ENCODE measurements at regions not wholly inside any gene's neighbourhood (a gene's known extent, or its start where the extent isn't known, plus 50 kb on each side); places are given as distances from the start of the nearest gene placed in this dataset.

DNA sequence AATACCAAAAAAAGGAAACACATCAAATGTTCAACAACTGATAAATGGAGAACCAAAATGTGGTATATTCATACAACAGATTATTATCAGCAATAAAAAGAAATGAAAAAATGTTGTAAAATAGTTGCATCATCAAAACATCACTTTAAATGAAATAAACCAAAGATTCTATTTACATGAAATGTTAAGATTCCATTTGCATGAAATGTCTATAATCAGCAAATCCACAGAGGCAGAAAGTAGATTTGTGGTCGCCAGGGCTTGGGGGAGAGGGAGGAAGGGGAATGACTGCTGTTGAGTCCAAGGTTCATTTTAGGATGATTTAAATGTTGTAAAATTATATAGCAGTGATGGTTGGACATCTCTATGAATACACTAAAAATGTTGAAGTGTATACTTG lies 181.9 kb downstream of the RTP5 start:
- H3K4me3 Mint-ChIP-seq = no peak overlapping the region
- ATAC-seq (replicated peaks in 1 of 4) (no peak), DNase-seq (no peak)
- 63% methylated on average over 1 of the region's 1 CpG for WGBS (ENCODE audit: insufficient coverage)
- ChIA-PET POLR2A (no interaction called here), CTCF (no interaction called here)
- H3K36me3 Mint-ChIP-seq = no peaks in the 10 kb centered on the region
- no peaks in the 10 kb centered on the region for H3K9me3 Mint-ChIP-seq
- H3K36me3 ChIP-seq (ENCODE audit: control insufficient read depth in 2 of 2, extremely low read depth in 1 of 2, insufficient read depth in 1 of 2, low read length in 1 of 2) = no peaks in the 10 kb centered on the region
- no peak overlapping the region for H3K4me3 ChIP-seq (ENCODE audit: control insufficient read depth in 1 of 2, extremely low read depth in 1 of 2, low read length in 1 of 2)
- no peak overlapping the region for H3K27ac Mint-ChIP-seq
- peaks cover 9 to 16% of the 10 kb centered on the region in 2 donors for H3K27me3 Mint-ChIP-seq
- H3K4me1 Mint-ChIP-seq = no peaks in the 10 kb centered on the region
- H3K27me3 ChIP-seq (replicated peaks in 1 of 2; ENCODE audit: control insufficient read depth in 2 of 2, extremely low read depth in 1 of 2, insufficient read depth in 2 of 2, low read length in 1 of 2) = peaks cover 3 to 17% of the 10 kb centered on the region in 2 experiments
- H3K4me1 ChIP-seq (ENCODE audit: control insufficient read depth in 1 of 2, extremely low read depth in 1 of 2, insufficient read depth in 2 of 2, low read length in 2 of 2) = no peaks in the 10 kb centered on the region
- H3K27ac ChIP-seq (ENCODE audit: low read length) = no peak overlapping the region
- no peaks in the 10 kb centered on the region for H3K9me3 ChIP-seq

- Mint-ChIP-seq H3K9me3 (no peaks in the 10 kb centered on the region), H3K4me1 (no peaks in the 10 kb centered on the region), H3K36me3 (no peaks in the 10 kb centered on the region), H3K27ac (no peak overlapping the region), H3K4me3 (no peak overlapping the region), H3K27me3 (peaks cover 13 to 24% of the 10 kb centered on the region in 2 donors)
- DNase-seq (no peak), ATAC-seq (replicated peaks in 1 of 4) (no peak)
- H3K27ac ChIP-seq (ENCODE audit: low read length) = no peak overlapping the region
- 85% methylated on average over 5 of the region's 10 CpGs for WGBS (ENCODE audit: insufficient coverage)
- H3K36me3 ChIP-seq (ENCODE audit: control insufficient read depth in 2 of 2, extremely low read depth in 1 of 2, insufficient read depth in 1 of 2, low read length in 1 of 2) = no peaks in the 10 kb centered on the region
- ChIA-PET POLR2A (no interaction called here), CTCF (no interaction called here)
- no peaks in the 10 kb centered on the region for H3K9me3 ChIP-seq
- H3K27me3 ChIP-seq (replicated peaks in 1 of 2; ENCODE audit: control insufficient read depth in 2 of 2, extremely low read depth in 1 of 2, insufficient read depth in 2 of 2, low read length in 1 of 2) = peaks cover 3 to 25% of the 10 kb centered on the region in 2 experiments
- no peaks in the 10 kb centered on the region for H3K4me1 ChIP-seq (ENCODE audit: control insufficient read depth in 1 of 2, extremely low read depth in 1 of 2, insufficient read depth in 2 of 2, low read length in 2 of 2)
- H3K4me3 ChIP-seq (ENCODE audit: control insufficient read depth in 1 of 2, extremely low read depth in 1 of 2, low read length in 1 of 2) = no peak overlapping the region
Measured at GRCh38 chr2:242052421-242052820, 182.9 kb downstream of the RTP5 start.

GRCh38 chr2:242053921-242054320 lies 184.4 kb downstream of the RTP5 start:
- no peak overlapping the region for H3K27ac ChIP-seq (ENCODE audit: low read length)
- peaks cover 0 to 35% of the 10 kb centered on the region in 2 experiments for H3K27me3 ChIP-seq (replicated peaks in 1 of 2; ENCODE audit: control insufficient read depth in 2 of 2, extremely low read depth in 1 of 2, insufficient read depth in 2 of 2, low read length in 1 of 2)
- H3K4me3 Mint-ChIP-seq = no peak overlapping the region
- no peaks in the 10 kb centered on the region for H3K9me3 Mint-ChIP-seq
- ChIA-PET POLR2A (no interaction called here), CTCF (interaction anchor here in 1 of 2 donors (0.7 kb wide), 1 partner anchor 11 kb away, joined by 3 read pairs; no protein-coding TSS in a partner anchor)
- ATAC-seq (replicated peaks in 1 of 4) (no peak), DNase-seq (no peak)
- peaks cover 8 to 36% of the 10 kb centered on the region in 2 donors for H3K27me3 Mint-ChIP-seq
- H3K9me3 ChIP-seq = no peaks in the 10 kb centered on the region
- H3K4me1 Mint-ChIP-seq = no peaks in the 10 kb centered on the region
- no peak overlapping the region for H3K4me3 ChIP-seq (ENCODE audit: control insufficient read depth in 1 of 2, extremely low read depth in 1 of 2, low read length in 1 of 2)
- 79% methylated on average over 11 of the region's 12 CpGs for WGBS (ENCODE audit: insufficient coverage)
- H3K36me3 ChIP-seq (ENCODE audit: control insufficient read depth in 2 of 2, extremely low read depth in 1 of 2, insufficient read depth in 1 of 2, low read length in 1 of 2) = no peaks in the 10 kb centered on the region
- H3K36me3 Mint-ChIP-seq = no peaks in the 10 kb centered on the region
- no peaks in the 10 kb centered on the region for H3K4me1 ChIP-seq (ENCODE audit: control insufficient read depth in 1 of 2, extremely low read depth in 1 of 2, insufficient read depth in 2 of 2, low read length in 2 of 2)
- H3K27ac Mint-ChIP-seq = no peak overlapping the region

DNA sequence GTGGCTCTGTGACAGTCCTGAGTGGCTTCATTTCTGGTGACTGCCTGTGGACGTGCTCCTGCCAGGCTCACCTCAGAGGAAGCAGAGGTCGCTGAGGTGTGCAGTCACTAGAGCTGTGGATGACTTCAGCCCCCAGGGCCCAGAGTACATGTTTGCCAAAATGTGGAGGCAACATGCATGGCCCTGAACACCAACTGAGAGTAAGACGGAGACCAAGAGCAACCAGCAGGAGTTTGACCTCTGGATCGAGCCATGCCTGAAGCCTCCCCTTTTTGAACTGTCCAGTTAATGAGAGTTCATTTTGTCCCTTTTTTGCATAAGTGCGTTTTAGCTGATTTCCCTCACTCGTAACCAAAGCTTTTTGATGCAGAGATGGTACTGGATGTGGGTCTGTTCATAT lies 184.9 kb downstream of the RTP5 start:
- H3K4me3 Mint-ChIP-seq = no peak overlapping the region
- no peaks in the 10 kb centered on the region for H3K4me1 ChIP-seq (ENCODE audit: control insufficient read depth in 1 of 2, extremely low read depth in 1 of 2, insufficient read depth in 2 of 2, low read length in 2 of 2)
- H3K27me3 ChIP-seq (replicated peaks in 1 of 2; ENCODE audit: control insufficient read depth in 2 of 2, extremely low read depth in 1 of 2, insufficient read depth in 2 of 2, low read length in 1 of 2) = peaks cover 0 to 39% of the 10 kb centered on the region in 2 experiments
- WGBS (ENCODE audit: insufficient coverage) = 68% methylated on average over 5 of the region's 6 CpGs
- no peak overlapping the region for H3K27ac ChIP-seq (ENCODE audit: low read length)
- H3K36me3 ChIP-seq (ENCODE audit: control insufficient read depth in 2 of 2, extremely low read depth in 1 of 2, insufficient read depth in 1 of 2, low read length in 1 of 2) = no peaks in the 10 kb centered on the region
- ATAC-seq (replicated peaks in 1 of 4) (no peak), DNase-seq (no peak)
- H3K36me3 Mint-ChIP-seq = no peaks in the 10 kb centered on the region
- H3K9me3 ChIP-seq = no peaks in the 10 kb centered on the region
- H3K27me3 Mint-ChIP-seq = peaks cover 8 to 36% of the 10 kb centered on the region in 2 donors
- no peak overlapping the region for H3K27ac Mint-ChIP-seq
- ChIA-PET CTCF (no interaction called here), POLR2A (no interaction called here)
- no peak overlapping the region for H3K4me3 ChIP-seq (ENCODE audit: control insufficient read depth in 1 of 2, extremely low read depth in 1 of 2, low read length in 1 of 2)
- no peaks in the 10 kb centered on the region for H3K9me3 Mint-ChIP-seq
- no peaks in the 10 kb centered on the region for H3K4me1 Mint-ChIP-seq

GRCh38 chr2:242054881-242055801 lies 185.6 kb downstream of the RTP5 start:
- ChIA-PET POLR2A (no interaction called here), CTCF (no interaction called here)
- ATAC-seq (replicated peaks in 1 of 4) = no peak
- Histone ChIP-seq H3K4me1 (ENCODE audit: control insufficient read depth in 1 of 2, extremely low read depth in 1 of 2, insufficient read depth in 2 of 2, low read length in 2 of 2) (no peaks in the 10 kb centered on the region), H3K27me3 (replicated peaks in 1 of 2; ENCODE audit: control insufficient read depth in 2 of 2, extremely low read depth in 1 of 2, insufficient read depth in 2 of 2, low read length in 1 of 2) (peaks cover 0 to 39% of the 10 kb centered on the region in 2 experiments), H3K27ac (ENCODE audit: low read length) (no peak overlapping the region), H3K9me3 (no peaks in the 10 kb centered on the region), H3K4me3 (ENCODE audit: control insufficient read depth in 1 of 2, extremely low read depth in 1 of 2, low read length in 1 of 2) (no peak overlapping the region), H3K36me3 (ENCODE audit: control insufficient read depth in 2 of 2, extremely low read depth in 1 of 2, insufficient read depth in 1 of 2, low read length in 1 of 2) (no peaks in the 10 kb centered on the region)
- H3K4me3 Mint-ChIP-seq = no peak overlapping the region
- no peak for DNase-seq
- H3K27ac Mint-ChIP-seq = no peak overlapping the region
- peaks cover 8 to 36% of the 10 kb centered on the region in 2 donors for H3K27me3 Mint-ChIP-seq
- no peaks in the 10 kb centered on the region for H3K4me1 Mint-ChIP-seq
- H3K36me3 Mint-ChIP-seq = no peaks in the 10 kb centered on the region
- H3K9me3 Mint-ChIP-seq = no peaks in the 10 kb centered on the region
- WGBS (ENCODE audit: insufficient coverage) = 91% methylated on average over 37 of the region's 39 CpGs

- H3K4me1 Mint-ChIP-seq = no peaks in the 10 kb centered on the region
- Histone ChIP-seq H3K4me1 (ENCODE audit: control insufficient read depth in 1 of 2, extremely low read depth in 1 of 2, insufficient read depth in 2 of 2, low read length in 2 of 2) (no peaks in the 10 kb centered on the region), H3K27me3 (replicated peaks in 1 of 2; ENCODE audit: control insufficient read depth in 2 of 2, extremely low read depth in 1 of 2, insufficient read depth in 2 of 2, low read length in 1 of 2) (peaks cover 0 to 39% of the 10 kb centered on the region in 2 experiments), H3K4me3 (ENCODE audit: control insufficient read depth in 1 of 2, extremely low read depth in 1 of 2, low read length in 1 of 2) (no peak overlapping the region), H3K9me3 (no peaks in the 10 kb centered on the region), H3K27ac (ENCODE audit: low read length) (no peak overlapping the region), H3K36me3 (ENCODE audit: control insufficient read depth in 2 of 2, extremely low read depth in 1 of 2, insufficient read depth in 1 of 2, low read length in 1 of 2) (no peaks in the 10 kb centered on the region)
- H3K27ac Mint-ChIP-seq = no peak overlapping the region
- CTCF ChIA-PET = no interaction called here
- ATAC-seq (replicated peaks in 1 of 4) = no peak
- H3K27me3 Mint-ChIP-seq = peaks cover 8 to 39% of the 10 kb centered on the region in 2 donors
- no peaks in the 10 kb centered on the region for H3K36me3 Mint-ChIP-seq
- peaks cover 0 to 6% (median 0%) of the 10 kb centered on the region in 3 donors for H3K9me3 Mint-ChIP-seq
- DNase-seq = no peak
- H3K4me3 Mint-ChIP-seq = no peak overlapping the region
- POLR2A ChIA-PET = no interaction called here
- no CpG with 5 or more reads among the region's 10 CpGs for WGBS (ENCODE audit: insufficient coverage)
Measured at GRCh38 chr2:242056026-242056425, 186.5 kb downstream of the RTP5 start.
